ENCODE measurements at regions not wholly inside any gene's neighbourhood (a gene's known extent, or its start where the extent isn't known, plus 50 kb on each side); places are given as distances from the start of the nearest gene placed in this dataset.

GRCh38 chr11:10376061-10376460 is 71.2 kb downstream of the ADM start:
- TF ChIP-seq USF2 (IDR thresholded peaks at IDR 0.05) (no peak), CTCF (IDR thresholded peaks at IDR 0.05) (no peak), EP300 (IDR thresholded peaks at IDR 0.05) (no peak), SREBF2 (IDR thresholded peaks at IDR 0.05) (no peak), MAZ (IDR thresholded peaks at IDR 0.05; ENCODE audit: borderline replicate concordance, low read depth, low read length) (no peak), BHLHE40 (IDR thresholded peaks at IDR 0.05; ENCODE audit: low read depth, low read length) (no peak), MAX (IDR thresholded peaks at IDR 0.05) (no peak), POLR2A (IDR thresholded peaks at IDR 0.05; ENCODE audit: low read length) (no peak), REST (IDR thresholded peaks at IDR 0.05) (no peak), CBX2 (IDR thresholded peaks at IDR 0.05; ENCODE audit: borderline replicate concordance, low read depth) (no peak), HMGXB4 (CRISPR knock-in tag; IDR thresholded peaks at IDR 0.05; ENCODE audit: borderline replicate concordance) (no peak), NPAS2 (CRISPR knock-in tag; IDR thresholded peaks at IDR 0.05; ENCODE audit: borderline replicate concordance) (no peak), ZC3H11A (IDR thresholded peaks at IDR 0.05) (no peak), SMC3 (IDR thresholded peaks at IDR 0.05) (no peak)
